ENCODE measurements at regions not wholly inside any gene's neighbourhood (a gene's known extent, or its start where the extent isn't known, plus 50 kb on each side); places are given as distances from the start of the nearest gene placed in this dataset.

DNA sequence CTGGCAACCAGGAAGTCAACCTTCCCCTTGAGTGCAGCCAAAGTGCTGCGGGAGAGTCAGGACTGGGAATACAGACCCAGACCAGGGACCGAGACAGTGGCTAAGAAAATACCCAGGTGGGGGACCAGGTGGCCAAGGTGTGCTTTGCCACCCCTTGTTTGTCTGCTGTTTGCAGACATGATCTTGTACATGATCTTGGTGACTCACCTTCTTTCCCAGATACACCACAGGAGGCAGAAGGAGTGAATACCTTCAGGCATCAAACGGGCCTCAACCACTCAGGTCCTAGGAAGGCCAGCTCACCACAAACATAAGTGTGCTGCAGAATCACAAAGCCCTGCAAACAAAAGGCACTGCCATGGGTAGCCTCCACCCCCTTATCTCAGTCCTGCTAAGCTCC is 62.0 kb downstream of the CNGA2 start:
- Histone ChIP-seq H3K27me3 (ENCODE audit: control insufficient read depth, insufficient read depth, low read length) (peaks cover 22% of the 10 kb centered on the region), H3K9me3 (replicated peaks; ENCODE audit: control insufficient read depth, low read depth, low read length) (no peaks in the 10 kb centered on the region), H3K36me3 (ENCODE audit: control insufficient read depth, insufficient read depth, low read length) (no peaks in the 10 kb centered on the region), H3K4me1 (ENCODE audit: control insufficient read depth, insufficient read depth, low read length) (peaks cover 9% of the 10 kb centered on the region), H3K4me3 (ENCODE audit: low read length) (no peak overlapping the region), H3K27ac (ENCODE audit: low read length) (no peak overlapping the region)
- WGBS (ENCODE audit: insufficient coverage): 67% methylated on average over 1 of the region's 3 CpGs
- no peak for DNase-seq

DNA sequence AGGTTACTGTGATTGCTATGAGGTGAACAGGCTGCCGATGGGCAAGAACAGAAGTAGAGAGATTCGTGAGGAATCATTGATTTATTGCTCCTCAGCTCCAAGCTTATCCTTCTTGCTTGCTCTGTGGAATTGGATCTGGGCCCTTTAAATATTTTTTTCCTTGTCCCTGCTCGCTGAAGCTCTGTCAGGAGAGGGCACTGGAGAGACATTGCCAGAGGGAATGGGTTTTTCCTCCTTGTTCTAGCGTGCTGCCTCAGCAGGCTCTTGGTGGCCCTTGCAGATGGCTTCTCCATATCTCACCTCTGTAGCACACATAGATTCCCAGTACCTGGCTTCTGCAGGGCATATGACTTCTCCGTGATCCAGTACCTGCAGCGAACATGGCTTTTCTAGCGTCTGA is 67.4 kb downstream of the CNGA2 start:
- H3K4me1 ChIP-seq (ENCODE audit: control insufficient read depth, insufficient read depth, low read length): peaks cover 5% of the 10 kb centered on the region
- 64% methylated on average over 7 of the region's 7 CpGs for WGBS (ENCODE audit: insufficient coverage)

DNA sequence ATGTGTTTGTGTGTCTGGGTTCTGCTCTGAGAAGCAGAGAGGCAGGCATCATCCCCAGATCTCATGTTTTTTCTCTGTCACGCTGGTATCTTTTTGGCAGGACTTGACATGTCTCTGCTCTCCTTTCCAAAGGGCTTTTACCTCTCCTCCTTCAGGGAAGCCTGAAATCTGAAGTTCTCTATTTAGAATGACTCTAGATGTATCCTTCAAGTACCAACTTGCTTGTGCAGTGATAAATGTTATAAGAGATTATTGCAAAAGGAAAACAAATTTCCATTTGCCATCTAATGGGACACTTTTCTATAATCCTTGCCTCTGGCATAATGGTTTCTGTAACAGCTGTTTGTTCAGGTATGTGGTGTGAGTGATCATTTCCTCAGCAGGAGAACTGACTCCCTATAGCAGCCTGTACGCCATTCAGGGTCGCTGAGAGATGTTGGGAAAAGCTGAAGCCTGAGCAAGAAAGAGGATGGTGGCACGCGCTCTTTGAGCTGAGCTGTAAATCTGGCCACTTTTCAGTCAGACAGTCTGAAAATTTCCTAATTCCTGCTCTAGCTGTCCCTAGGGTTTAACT is 72.5 kb downstream of the CNGA2 start:
- Histone ChIP-seq H3K4me1 (ENCODE audit: control insufficient read depth, insufficient read depth, low read length) (no peaks in the 10 kb centered on the region), H3K27me3 (ENCODE audit: control insufficient read depth, insufficient read depth, low read length) (peaks cover 10% of the 10 kb centered on the region), H3K9me3 (replicated peaks; ENCODE audit: control insufficient read depth, low read depth, low read length) (no peaks in the 10 kb centered on the region), H3K27ac (ENCODE audit: low read length) (no peak overlapping the region), H3K4me3 (ENCODE audit: low read length) (no peak overlapping the region), H3K36me3 (ENCODE audit: control insufficient read depth, insufficient read depth, low read length) (no peaks in the 10 kb centered on the region)
- WGBS (ENCODE audit: insufficient coverage): no CpG with 5 or more reads among the region's 5 CpGs
- no peak for DNase-seq

More for the DNA sequence above, 67.4 kb downstream of the CNGA2 start:
- Histone ChIP-seq H3K36me3 (ENCODE audit: control insufficient read depth, insufficient read depth, low read length) (no peaks in the 10 kb centered on the region), H3K9me3 (replicated peaks; ENCODE audit: control insufficient read depth, low read depth, low read length) (no peaks in the 10 kb centered on the region), H3K27ac (ENCODE audit: low read length) (no peak overlapping the region), H3K4me3 (ENCODE audit: low read length) (no peak overlapping the region), H3K27me3 (ENCODE audit: control insufficient read depth, insufficient read depth, low read length) (peaks cover 15% of the 10 kb centered on the region)
- no peak for DNase-seq

DNA sequence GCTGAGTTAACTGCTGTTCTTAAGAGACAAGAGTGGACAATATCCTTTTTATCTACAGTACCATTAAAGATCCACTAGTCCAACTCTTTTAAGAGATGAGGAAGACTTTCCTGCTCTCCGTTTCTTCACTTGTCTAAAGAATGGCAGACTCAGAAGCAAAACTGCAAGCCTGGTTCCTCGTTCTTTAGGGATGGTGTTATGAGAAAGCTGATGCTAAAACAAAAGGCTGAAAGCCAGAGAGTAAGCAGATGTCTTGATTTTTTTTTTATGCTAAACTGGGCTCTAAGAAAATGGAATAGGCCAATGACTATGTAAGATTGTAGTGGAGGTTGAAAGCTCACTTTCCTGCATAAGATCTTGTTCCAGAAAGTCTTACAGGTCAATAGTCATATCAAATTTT is 78.1 kb downstream of the CNGA2 start:
- Histone ChIP-seq H3K27ac (ENCODE audit: low read length) (peak overlapping the region; percentile 26), H3K27me3 (ENCODE audit: control insufficient read depth, insufficient read depth, low read length) (peaks cover 6% of the 10 kb centered on the region), H3K4me1 (ENCODE audit: control insufficient read depth, insufficient read depth, low read length) (peaks cover 9% of the 10 kb centered on the region), H3K9me3 (replicated peaks; ENCODE audit: control insufficient read depth, low read depth, low read length) (no peaks in the 10 kb centered on the region), H3K4me3 (ENCODE audit: low read length) (no peak overlapping the region), H3K36me3 (ENCODE audit: control insufficient read depth, insufficient read depth, low read length) (no peaks in the 10 kb centered on the region)
- DNase-seq: peak; percentile 67
- 41% methylated on average over 2 of the region's 2 CpGs for WGBS (ENCODE audit: insufficient coverage)

DNA sequence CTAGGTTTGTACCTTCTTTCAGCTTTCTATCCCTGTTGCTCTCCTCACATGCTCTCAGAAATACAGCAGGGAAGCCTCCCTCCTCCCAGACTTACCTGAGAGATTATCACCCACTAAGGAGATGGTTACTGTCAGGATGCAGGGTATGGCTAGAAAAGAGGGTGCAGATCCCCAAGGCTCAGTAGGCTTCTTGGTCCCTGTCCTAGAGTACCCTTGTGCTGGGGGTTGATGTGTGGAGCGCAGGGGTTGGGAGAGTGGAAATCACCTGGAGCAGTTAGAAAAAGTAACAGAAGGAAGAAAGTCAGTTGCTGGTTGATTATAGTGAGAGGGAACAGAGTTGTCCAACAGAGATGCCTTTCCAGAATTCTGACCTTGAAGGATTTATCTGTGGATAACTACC is 80.2 kb downstream of the CNGA2 start:
- Histone ChIP-seq H3K27ac (ENCODE audit: low read length) (no peak overlapping the region), H3K4me3 (ENCODE audit: low read length) (no peak overlapping the region), H3K27me3 (ENCODE audit: control insufficient read depth, insufficient read depth, low read length) (peaks cover 8% of the 10 kb centered on the region), H3K4me1 (ENCODE audit: control insufficient read depth, insufficient read depth, low read length) (peaks cover 9% of the 10 kb centered on the region), H3K36me3 (ENCODE audit: control insufficient read depth, insufficient read depth, low read length) (no peaks in the 10 kb centered on the region), H3K9me3 (replicated peaks; ENCODE audit: control insufficient read depth, low read depth, low read length) (no peaks in the 10 kb centered on the region)
- 89% methylated on average over 1 of the region's 1 CpG for WGBS (ENCODE audit: insufficient coverage)
- no peak for DNase-seq

DNA sequence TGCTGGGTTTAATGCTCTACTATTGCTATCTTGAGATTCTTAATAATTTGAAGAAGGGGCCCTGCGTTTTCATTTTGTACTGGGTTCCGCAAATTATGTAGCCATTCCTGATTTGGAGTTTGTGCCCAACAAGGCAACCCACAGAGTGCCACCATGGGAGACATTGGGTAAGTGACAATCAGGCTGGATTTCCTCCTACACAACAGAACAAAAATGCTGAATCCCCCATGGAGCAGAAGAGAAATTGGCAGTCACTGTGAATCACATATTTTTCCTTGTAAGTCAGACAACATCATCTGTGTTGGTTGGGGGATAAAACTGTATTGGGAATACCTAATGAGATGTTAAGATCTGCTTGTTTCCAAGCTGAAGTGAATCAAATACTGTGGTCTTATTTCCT is 80.9 kb downstream of the CNGA2 start:
- H3K36me3 ChIP-seq (ENCODE audit: control insufficient read depth, insufficient read depth, low read length): no peaks in the 10 kb centered on the region
- peaks cover 9% of the 10 kb centered on the region for H3K4me1 ChIP-seq (ENCODE audit: control insufficient read depth, insufficient read depth, low read length)
- H3K27ac ChIP-seq (ENCODE audit: low read length): no peak overlapping the region
- no CpG with 5 or more reads among the region's 2 CpGs for WGBS (ENCODE audit: insufficient coverage)
- peak; percentile 85 for DNase-seq
- H3K9me3 ChIP-seq (replicated peaks; ENCODE audit: control insufficient read depth, low read depth, low read length): no peaks in the 10 kb centered on the region
- H3K4me3 ChIP-seq (ENCODE audit: low read length): no peak overlapping the region
- peaks cover 12% of the 10 kb centered on the region for H3K27me3 ChIP-seq (ENCODE audit: control insufficient read depth, insufficient read depth, low read length)

DNA sequence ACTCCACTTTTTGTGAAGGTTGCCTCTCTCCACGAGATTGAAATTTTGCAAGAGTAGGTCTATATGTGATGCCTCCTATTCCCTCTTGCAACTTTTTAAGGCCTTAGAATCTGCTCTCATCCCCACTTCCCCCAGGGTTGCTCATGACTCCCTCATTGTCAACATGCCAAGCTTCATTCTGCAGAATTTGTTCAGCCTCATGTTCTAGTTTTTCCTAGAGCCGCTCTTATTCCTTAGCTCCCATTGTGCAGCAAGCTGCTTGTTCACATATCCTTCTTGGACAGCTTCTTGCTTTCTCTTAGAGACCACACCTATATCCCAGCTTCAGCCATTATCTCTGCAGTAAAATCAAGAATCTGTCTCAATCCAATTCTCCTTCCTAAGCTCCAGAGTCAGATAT is 82.4 kb downstream of the CNGA2 start:
- peak; percentile 80 for DNase-seq
- Histone ChIP-seq H3K27me3 (ENCODE audit: control insufficient read depth, insufficient read depth, low read length) (peaks cover 15% of the 10 kb centered on the region), H3K9me3 (replicated peaks; ENCODE audit: control insufficient read depth, low read depth, low read length) (no peaks in the 10 kb centered on the region), H3K4me3 (ENCODE audit: low read length) (no peak overlapping the region), H3K4me1 (ENCODE audit: control insufficient read depth, insufficient read depth, low read length) (peaks cover 9% of the 10 kb centered on the region), H3K27ac (ENCODE audit: low read length) (peak overlapping the region; percentile 26), H3K36me3 (ENCODE audit: control insufficient read depth, insufficient read depth, low read length) (no peaks in the 10 kb centered on the region)
- WGBS (ENCODE audit: insufficient coverage): 0% methylated on average over 1 of the region's 2 CpGs

DNA sequence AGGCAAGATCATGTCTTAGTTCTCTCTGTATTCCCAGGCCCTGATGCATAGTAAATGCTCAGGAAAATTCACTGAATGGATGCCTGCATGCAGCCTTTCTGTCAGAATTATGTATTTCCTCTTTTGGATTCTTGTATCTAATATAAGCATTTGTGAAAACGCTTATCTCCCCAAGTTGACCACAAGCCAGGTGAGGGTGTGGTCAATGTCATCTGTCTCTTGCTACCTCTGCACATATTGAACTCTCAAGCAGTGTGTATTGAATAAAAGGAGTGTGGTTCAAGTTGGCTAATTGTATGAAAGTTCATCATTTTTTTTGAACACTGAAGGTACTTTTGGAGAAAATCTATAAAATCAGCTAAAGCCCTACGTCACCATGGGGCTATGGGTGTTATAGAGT is 84.3 kb downstream of the CNGA2 start:
- H3K36me3 ChIP-seq (ENCODE audit: control insufficient read depth, insufficient read depth, low read length): no peaks in the 10 kb centered on the region
- no peak overlapping the region for H3K27ac ChIP-seq (ENCODE audit: low read length)
- no peak overlapping the region for H3K4me3 ChIP-seq (ENCODE audit: low read length)
- DNase-seq: no peak
- H3K27me3 ChIP-seq (ENCODE audit: control insufficient read depth, insufficient read depth, low read length): peaks cover 17% of the 10 kb centered on the region
- 44% methylated on average over 1 of the region's 2 CpGs for WGBS (ENCODE audit: insufficient coverage)
- no peaks in the 10 kb centered on the region for H3K9me3 ChIP-seq (replicated peaks; ENCODE audit: control insufficient read depth, low read depth, low read length)
- H3K4me1 ChIP-seq (ENCODE audit: control insufficient read depth, insufficient read depth, low read length): peaks cover 6% of the 10 kb centered on the region

DNA sequence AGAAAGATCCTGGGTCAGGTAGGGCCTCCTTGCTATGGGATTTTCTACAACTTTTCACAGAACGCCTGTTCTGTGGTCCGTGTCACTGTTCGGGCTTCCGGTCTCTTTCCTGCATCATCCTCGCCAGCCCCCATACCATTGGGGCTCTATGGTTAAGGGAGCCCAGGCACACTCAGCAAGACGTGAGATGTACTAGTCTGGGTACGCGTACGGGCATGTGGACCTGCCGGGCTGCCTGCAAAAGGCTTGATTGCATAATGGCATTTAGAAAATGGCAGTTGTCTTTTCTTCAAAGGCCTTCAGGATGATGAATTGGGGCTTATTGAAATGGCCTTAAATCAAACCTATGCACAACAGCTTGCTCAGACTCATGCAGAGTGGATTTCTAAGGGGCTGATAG is 86.7 kb downstream of the CNGA2 start:
- no peak overlapping the region for H3K27ac ChIP-seq (ENCODE audit: low read length)
- WGBS (ENCODE audit: insufficient coverage): 86% methylated on average over 6 of the region's 10 CpGs
- H3K36me3 ChIP-seq (ENCODE audit: control insufficient read depth, insufficient read depth, low read length): no peaks in the 10 kb centered on the region
- H3K27me3 ChIP-seq (ENCODE audit: control insufficient read depth, insufficient read depth, low read length): peaks cover 23% of the 10 kb centered on the region
- no peaks in the 10 kb centered on the region for H3K9me3 ChIP-seq (replicated peaks; ENCODE audit: control insufficient read depth, low read depth, low read length)
- no peak for DNase-seq
- peaks cover 15% of the 10 kb centered on the region for H3K4me1 ChIP-seq (ENCODE audit: control insufficient read depth, insufficient read depth, low read length)
- H3K4me3 ChIP-seq (ENCODE audit: low read length): no peak overlapping the region

DNA sequence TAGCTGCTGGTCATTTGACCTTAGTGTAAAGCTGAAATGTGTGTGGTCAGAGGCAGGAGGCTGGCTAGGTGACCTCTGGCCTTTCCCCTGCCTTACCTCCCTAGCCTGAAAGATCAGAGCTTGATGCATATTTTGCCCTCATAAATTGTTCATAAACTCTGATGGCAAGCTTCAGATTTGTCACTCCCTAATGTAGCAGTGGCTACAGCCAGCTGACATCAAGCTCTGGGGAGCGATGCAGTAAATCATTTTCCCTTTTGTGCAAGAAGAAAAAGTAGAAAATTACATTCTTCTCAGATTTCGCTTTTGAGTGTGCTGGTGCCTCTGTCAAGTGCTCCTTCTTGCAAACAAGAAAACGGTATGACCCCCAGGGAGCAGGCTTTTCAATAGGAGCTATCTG is 87.7 kb upstream of the MAGEA4 start:
- Histone ChIP-seq H3K4me1 (ENCODE audit: control insufficient read depth, insufficient read depth, low read length) (peaks cover 18% of the 10 kb centered on the region), H3K9me3 (replicated peaks; ENCODE audit: control insufficient read depth, low read depth, low read length) (no peaks in the 10 kb centered on the region), H3K27ac (ENCODE audit: low read length) (no peak overlapping the region), H3K4me3 (ENCODE audit: low read length) (no peak overlapping the region), H3K36me3 (ENCODE audit: control insufficient read depth, insufficient read depth, low read length) (no peaks in the 10 kb centered on the region), H3K27me3 (ENCODE audit: control insufficient read depth, insufficient read depth, low read length) (peaks cover 19% of the 10 kb centered on the region)
- 62% methylated on average over 2 of the region's 3 CpGs for WGBS (ENCODE audit: insufficient coverage)
- no peak for DNase-seq

DNA sequence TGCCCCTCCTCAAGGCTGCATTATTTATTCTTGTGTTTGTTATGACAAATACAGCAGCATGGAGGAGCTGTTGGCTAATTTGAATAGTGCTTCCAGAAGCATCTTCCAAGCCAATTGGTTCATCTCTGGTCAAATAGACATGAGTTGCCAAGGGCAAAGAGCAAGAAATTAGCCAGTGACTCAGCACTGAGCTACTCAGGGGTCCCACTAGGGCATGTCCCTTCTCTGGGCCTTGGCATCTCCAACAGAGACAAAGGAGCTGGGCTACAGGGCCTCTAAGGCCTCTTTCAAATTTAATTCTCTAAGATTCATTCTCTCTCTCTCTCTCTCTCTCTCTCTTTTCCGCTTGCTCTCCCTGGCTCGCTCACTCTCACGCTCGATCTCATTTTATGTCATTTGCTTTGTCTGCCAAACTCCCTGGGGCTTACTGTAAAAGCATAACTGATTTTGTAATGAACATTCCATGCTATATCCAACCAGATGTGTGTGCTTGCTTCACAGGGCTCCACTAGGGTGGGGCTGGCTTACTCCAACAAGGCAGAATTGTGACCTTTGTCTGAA is 86.7 kb upstream of the MAGEA4 start:
- WGBS (ENCODE audit: insufficient coverage): 33% methylated on average over 4 of the region's 4 CpGs
- Histone ChIP-seq H3K4me1 (ENCODE audit: control insufficient read depth, insufficient read depth, low read length) (peaks cover 18% of the 10 kb centered on the region), H3K27me3 (ENCODE audit: control insufficient read depth, insufficient read depth, low read length) (peaks cover 18% of the 10 kb centered on the region), H3K9me3 (replicated peaks; ENCODE audit: control insufficient read depth, low read depth, low read length) (no peaks in the 10 kb centered on the region), H3K27ac (ENCODE audit: low read length) (peak overlapping the region; percentile 45), H3K36me3 (ENCODE audit: control insufficient read depth, insufficient read depth, low read length) (no peaks in the 10 kb centered on the region), H3K4me3 (ENCODE audit: low read length) (no peak overlapping the region)
- peak; percentile 90 for DNase-seq

Data from muscle of leg (tissue), 3 donors.